Right lobe of liver (tissue), 6 donors: ENCODE measurements at regions not wholly inside any gene's neighbourhood (a gene's known extent, or its start where the extent isn't known, plus 50 kb on each side); places are given as distances from the start of the nearest gene placed in this dataset.

Experiments
- ATAC-seq, 4 donors: fragments of 200-7000 bp; cut with Tn5 transposase; one replicate each; pipeline ENCODE4 v1.9.1; 2020; ENCODE audit warnings: mild to moderate bottlenecking in 4 of 4, moderate library complexity in 4 of 4
- DNase-seq, 3 donors: peaks; one replicate each; pipeline ENCODE4 v3.0.0-alpha.2; 2020
- H3K27ac ChIP-seq, 3 donors: fragments of 200-600 bp; one replicate each; pipeline ENCODE4 v1.8.0; 2022
- H3K27me3 ChIP-seq, 2 donors: fragments of 200-600 bp; one replicate each; pipeline ENCODE4 v1.8.0; 2022
- H3K36me3 ChIP-seq, 4 donors: fragments of 200-600 bp; sonication (generic) in 1 of 4; one replicate each; pipeline versions ENCODE4 v1.5.1 to v1.8.0; 2017 to 2022; ENCODE audit warnings: control low read depth in 1 of 4
- H3K4me1 ChIP-seq, 4 donors: fragments of 200-600 bp; sonication (generic) in 1 of 4; one replicate each; pipeline versions ENCODE4 v1.5.1 to v1.8.0; 2017 to 2022; ENCODE audit warnings: control low read depth in 1 of 4
- H3K4me3 ChIP-seq, 3 donors: fragments of 200-600 bp; one replicate each; pipeline ENCODE4 v1.8.0; 2022
- H3K9me3 ChIP-seq, 4 donors: fragments of 200-600 bp; sonication (generic) in 1 of 4; one replicate each; pipeline versions ENCODE4 v1.5.1 to v1.8.0; 2017 to 2022; ENCODE audit warnings: control low read depth in 1 of 4
- POLR2A ChIP-seq: fragments of 450-650 bp; IDR thresholded peaks from one replicate; pipeline ENCODE4 v1.6.1; 2017; ENCODE audit warnings: antibody characterized with exemption, mild to moderate bottlenecking
- WGBS: methylation state at CpG from one replicate; pipeline ENCODE4 v1.1.6; 2018; ENCODE audit warnings: low coverage, low lambda C conversion rate; ENCODE audit not compliant: insufficient coverage; ENCODE audit errors: missing lambda C conversion rate; 5-methylcytosine and 5-hydroxymethylcytosine counted together
- intact Hi-C, 2 donors: fragments of 100-400 bp; cut with DNase I; formaldehyde crosslinking; loops; one replicate each; pipeline versions ENCODE4 v1.11.2 to v1.14.1; 2022
- microRNA-seq, 2 donors: library from miRNA; unstranded; fragments of <30 nt; microRNA quantifications; one replicate each; pipeline ENCODE4, GENCODE V29; 2019 to 2020
- small RNA-seq, 2 experiments: library from RNA; depleted of rRNA; stranded (forward); fragments of <200 nt; gene quantifications; one replicate each; pipeline ENCODE3, GENCODE V24; 2016
- TF ChIP-seq, protein P1 (sequence below), 4 donors: fragments of 200-600 bp in 3 of 4; fragments of 450-650 bp in 1 of 4; IDR thresholded peaks; one replicate each; pipeline versions ENCODE4 v1.5.1 to v1.8.0; 2016 to 2022; ENCODE audit warnings: antibody characterized with exemption in 4 of 4, mild to moderate bottlenecking in 2 of 4
- donor health status: DM: no; HTN: yes; CAD: no.
- donor health status: DM: no; HTN: no; CAD: no.
- donor health status: DM: no; HTN: no; CAD: no.
- donor health status: DM: no; HTN: yes; CAD: no.
- donor health status: DM: no; HTN: yes; CAD: no.

DNA sequence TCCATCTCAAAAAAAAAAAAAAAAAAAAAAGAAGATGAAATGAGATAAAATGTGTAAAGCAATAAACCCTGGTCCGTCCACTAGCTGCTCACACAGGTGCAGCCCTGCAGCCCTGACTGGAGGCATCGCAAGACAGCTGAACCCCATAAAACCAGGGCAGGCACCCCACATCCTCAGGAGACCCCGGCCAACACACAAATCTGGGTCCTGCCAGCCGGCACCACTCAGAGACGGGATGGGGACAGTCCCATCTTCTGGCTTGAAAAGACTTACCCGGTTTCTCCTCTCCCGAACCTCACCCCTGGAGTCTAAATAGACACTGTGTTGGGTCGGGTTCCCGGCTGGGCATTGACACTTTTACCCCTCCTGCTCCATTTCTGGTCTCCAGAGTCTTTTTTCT lies 52.7 kb upstream of the TNRC6C start:
- H3K27me3 ChIP-seq: no peaks in the 10 kb centered on the region
- H3K9me3 ChIP-seq: no peaks in the 10 kb centered on the region
- no peak overlapping the region for H3K27ac ChIP-seq
- ATAC-seq (no peak), DNase-seq (no peak)
- WGBS: 61% methylated on average over 9 of the region's 9 CpGs
- TF ChIP-seq, protein P1, sequence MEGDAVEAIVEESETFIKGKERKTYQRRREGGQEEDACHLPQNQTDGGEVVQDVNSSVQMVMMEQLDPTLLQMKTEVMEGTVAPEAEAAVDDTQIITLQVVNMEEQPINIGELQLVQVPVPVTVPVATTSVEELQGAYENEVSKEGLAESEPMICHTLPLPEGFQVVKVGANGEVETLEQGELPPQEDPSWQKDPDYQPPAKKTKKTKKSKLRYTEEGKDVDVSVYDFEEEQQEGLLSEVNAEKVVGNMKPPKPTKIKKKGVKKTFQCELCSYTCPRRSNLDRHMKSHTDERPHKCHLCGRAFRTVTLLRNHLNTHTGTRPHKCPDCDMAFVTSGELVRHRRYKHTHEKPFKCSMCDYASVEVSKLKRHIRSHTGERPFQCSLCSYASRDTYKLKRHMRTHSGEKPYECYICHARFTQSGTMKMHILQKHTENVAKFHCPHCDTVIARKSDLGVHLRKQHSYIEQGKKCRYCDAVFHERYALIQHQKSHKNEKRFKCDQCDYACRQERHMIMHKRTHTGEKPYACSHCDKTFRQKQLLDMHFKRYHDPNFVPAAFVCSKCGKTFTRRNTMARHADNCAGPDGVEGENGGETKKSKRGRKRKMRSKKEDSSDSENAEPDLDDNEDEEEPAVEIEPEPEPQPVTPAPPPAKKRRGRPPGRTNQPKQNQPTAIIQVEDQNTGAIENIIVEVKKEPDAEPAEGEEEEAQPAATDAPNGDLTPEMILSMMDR (IDR thresholded peaks at IDR 0.05): no peak
- TF ChIP-seq POLR2A: no peak
- no peaks in the 10 kb centered on the region for H3K36me3 ChIP-seq
- H3K4me1 ChIP-seq: no peaks in the 10 kb centered on the region
- intact Hi-C loops: no loop called here
- no peak overlapping the region for H3K4me3 ChIP-seq

DNA sequence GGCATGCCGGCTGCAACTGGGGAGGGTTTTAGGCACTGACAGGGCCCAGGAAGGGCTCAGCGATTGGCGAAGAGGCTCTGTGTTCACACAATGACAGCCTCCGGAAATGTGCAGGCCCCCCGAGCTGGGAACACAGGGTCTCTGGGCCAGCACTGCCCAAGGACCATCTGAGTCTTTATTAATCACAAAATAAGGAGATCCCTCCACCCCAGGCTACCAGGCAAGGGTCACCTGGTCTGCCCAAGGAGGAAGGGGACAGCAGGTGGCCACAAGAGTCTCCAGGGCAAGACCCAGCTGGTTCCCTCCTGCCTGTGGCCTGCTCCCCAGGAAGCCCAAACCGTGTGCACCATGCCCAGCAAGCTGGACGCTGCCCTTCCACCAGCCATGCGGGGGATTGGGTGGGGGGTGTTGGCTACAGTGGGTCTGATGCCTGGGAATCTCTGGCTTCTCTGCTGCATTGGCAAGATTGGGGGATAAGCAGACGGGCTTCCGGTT lies 52.1 kb upstream of the TNRC6C start:
- H3K4me1 ChIP-seq: no peaks in the 10 kb centered on the region
- H3K27me3 ChIP-seq: no peaks in the 10 kb centered on the region
- H3K4me3 ChIP-seq: no peak overlapping the region
- ATAC-seq (peak in 1 of 4 donors; percentile 30), DNase-seq (no peak)
- WGBS: 80% methylated on average over 4 of the region's 10 CpGs
- TF ChIP-seq POLR2A: no peak
- TF ChIP-seq, protein P1 (IDR thresholded peaks at IDR 0.05): no peak
- intact Hi-C loops: no loop called here
- no peak overlapping the region for H3K27ac ChIP-seq
- no peaks in the 10 kb centered on the region for H3K36me3 ChIP-seq
- H3K9me3 ChIP-seq: no peaks in the 10 kb centered on the region

DNA sequence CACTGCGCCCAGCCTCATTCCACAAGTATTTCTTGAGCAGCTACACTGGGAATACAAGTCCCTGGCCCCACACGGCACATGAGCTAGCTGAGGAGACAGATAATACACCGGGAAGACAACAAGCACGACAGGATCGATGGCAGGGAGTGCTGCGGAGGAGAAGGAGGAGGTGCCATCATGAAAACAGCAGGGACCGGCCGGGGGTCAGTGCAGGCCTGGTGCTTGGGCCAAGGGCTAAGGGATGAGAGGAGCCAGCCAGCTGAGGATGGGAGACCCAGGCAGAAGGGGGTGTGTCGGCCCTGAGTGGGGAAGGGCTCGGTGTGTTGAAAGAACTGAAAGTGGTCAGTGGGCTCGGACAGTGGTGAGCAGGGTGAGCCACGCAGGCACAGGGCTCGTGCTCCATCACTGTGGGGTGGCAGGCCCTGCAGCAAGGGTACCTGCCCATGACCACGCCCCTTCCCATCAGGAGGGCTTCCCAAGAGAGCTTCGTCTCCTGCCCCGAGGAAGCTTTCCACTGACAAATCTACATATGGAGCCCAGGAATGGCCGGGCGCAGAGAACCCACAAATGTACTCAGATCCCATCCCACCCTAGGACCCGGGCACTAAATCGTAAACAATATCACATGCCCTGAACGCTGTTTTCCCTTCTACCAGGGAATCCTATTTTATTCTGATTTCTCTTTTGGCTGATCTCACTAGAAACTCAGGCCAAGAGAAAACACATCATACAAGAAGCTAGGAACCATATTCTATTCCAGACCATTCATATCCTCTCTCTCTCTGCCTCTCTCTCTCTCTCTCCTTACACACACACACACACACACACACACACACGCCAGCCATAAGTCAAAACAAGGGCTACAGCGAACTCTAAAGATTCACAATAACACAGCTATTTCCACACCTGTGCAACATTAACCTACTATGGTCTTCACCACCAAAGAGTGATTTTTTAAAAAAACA lies 50.7 kb upstream of the TNRC6C start:
- ATAC-seq (no peak), DNase-seq (no peak)
- Histone ChIP-seq H3K36me3 (no peaks in the 10 kb centered on the region), H3K27me3 (no peaks in the 10 kb centered on the region), H3K27ac (no peak overlapping the region), H3K9me3 (no peaks in the 10 kb centered on the region), H3K4me3 (no peak overlapping the region), H3K4me1 (no peaks in the 10 kb centered on the region)
- TF ChIP-seq POLR2A: no peak
- TF ChIP-seq, protein P1 (IDR thresholded peaks at IDR 0.05): no peak
- WGBS: 65% methylated on average over 12 of the region's 23 CpGs
- intact Hi-C loops: no loop called here

DNA sequence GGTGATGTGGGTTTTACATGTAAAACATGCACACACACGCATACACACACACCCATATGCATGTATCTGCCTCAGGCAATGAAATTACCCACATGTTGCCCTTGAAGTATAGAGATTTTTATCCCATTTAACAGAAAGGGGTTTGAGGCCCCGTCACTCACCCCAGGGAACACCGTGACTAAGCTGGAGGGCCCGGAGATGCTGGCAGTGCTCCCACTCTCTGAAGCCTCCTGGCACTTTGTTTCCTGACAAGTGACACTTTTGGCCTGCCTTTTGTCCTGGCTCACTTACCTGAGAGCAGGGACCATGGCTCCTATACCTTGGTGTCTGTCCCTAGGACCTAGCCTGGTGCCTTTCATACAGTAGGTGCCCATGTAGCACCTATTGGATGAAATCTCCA lies 50.0 kb upstream of the TNRC6C start:
- ATAC-seq (no peak), DNase-seq (no peak)
- H3K27ac ChIP-seq: no peak overlapping the region
- no peaks in the 10 kb centered on the region for H3K4me1 ChIP-seq
- no peaks in the 10 kb centered on the region for H3K36me3 ChIP-seq
- no peak overlapping the region for H3K4me3 ChIP-seq
- no peaks in the 10 kb centered on the region for H3K9me3 ChIP-seq
- H3K27me3 ChIP-seq: no peaks in the 10 kb centered on the region
- TF ChIP-seq, protein P1 (IDR thresholded peaks at IDR 0.05): no peak
- TF ChIP-seq POLR2A: no peak
- intact Hi-C loops: no loop called here
- no CpG with 5 or more reads among the region's 4 CpGs for WGBS

Small RNA genes in the stretch of these regions (microRNA-seq; reads per million reads assigned to microRNA genes)
- 0 reads per million in 2 donors for gene MIR4316

Small RNA genes in the stretch of these regions (small RNA-seq; reads per million reads assigned to genes)
- gene MIR4316 (0 reads per million in 2 experiments), gene RF00019 (0 reads per million in 2 experiments)
